AG10803 (cell line): ENCODE measurements at regions not wholly inside any gene's neighbourhood (a gene's known extent, or its start where the extent isn't known, plus 50 kb on each side); places are given as distances from the start of the nearest gene placed in this dataset.

Experiments used
- DNase-seq: peaks from one replicate; pipeline ENCODE4 v3.0.0; 2010; ENCODE audit warnings: low read depth
- H3K4me3 ChIP-seq: 2 replicates; pipeline ENCODE4 v1.5.1; 2011; ENCODE audit warnings: mild to moderate bottlenecking, low read length, control low read depth
- CTCF ChIP-seq: conservative IDR thresholded peaks from 2 replicates; pipeline ENCODE4 v1.5.1; 2011; ENCODE audit warnings: mild to moderate bottlenecking, low read length, control low read depth, inconsistent platforms

GRCh38 chr2:212935752-212936151 is 215.7 kb downstream of the IKZF2 start:
- H3K4me3 ChIP-seq: no peak overlapping the region
- no peak for TF ChIP-seq CTCF
- no peak for DNase-seq

- no peak overlapping the region for H3K4me3 ChIP-seq
- no peak for TF ChIP-seq CTCF
- DNase-seq: no peak
Measured at GRCh38 chr2:212931271-212931670, 220.1 kb downstream of the IKZF2 start.

- no peak for TF ChIP-seq CTCF
- no peak overlapping the region for H3K4me3 ChIP-seq
- no peak for DNase-seq
Measured at GRCh38 chr2:212930556-212931260, 220.7 kb downstream of the IKZF2 start.

- no peak for DNase-seq
- no peak for TF ChIP-seq CTCF
Measured at GRCh38 chr2:212929971-212930370, 221.4 kb downstream of the IKZF2 start.

GRCh38 chr2:212929116-212929515 is 222.3 kb downstream of the IKZF2 start:
- DNase-seq: no peak
- TF ChIP-seq CTCF: no peak
- no peak overlapping the region for H3K4me3 ChIP-seq

More at GRCh38 chr2:212929971-212930370, 221.4 kb downstream of the IKZF2 start:
- H3K4me3 ChIP-seq: no peak overlapping the region

GRCh38 chr2:212928681-212929080 is 222.7 kb downstream of the IKZF2 start:
- no peak overlapping the region for H3K4me3 ChIP-seq
- DNase-seq: peak; percentile 90

More at GRCh38 chr2:212928681-212929080, 222.7 kb downstream of the IKZF2 start:
- TF ChIP-seq CTCF: no peak
